ENCODE measurements at regions not wholly inside any gene's neighbourhood (a gene's known extent, or its start where the extent isn't known, plus 50 kb on each side); places are given as distances from the start of the nearest gene placed in this dataset.

DNA sequence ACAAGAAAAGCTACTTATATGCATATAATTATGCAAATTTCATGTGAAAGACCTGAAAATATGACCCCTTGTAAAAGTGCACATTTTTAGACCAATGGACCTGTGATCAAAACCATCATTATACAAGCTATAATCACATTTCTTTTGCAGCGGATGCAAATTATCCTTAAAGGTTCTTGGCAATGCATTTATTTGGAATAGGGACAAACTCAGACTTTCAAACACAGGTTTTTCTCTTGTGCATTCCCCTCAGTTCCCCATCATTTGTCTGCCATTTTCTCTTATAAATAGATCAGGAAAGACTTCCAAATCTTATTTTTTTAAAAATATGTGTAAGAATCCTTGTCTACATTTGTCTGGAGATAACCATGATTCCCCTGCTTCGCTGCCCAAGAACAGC is 954.2 kb upstream of the NRXN1 start:
- H3K27ac ChIP-seq (ENCODE audit: low read depth, low read length) = no peak overlapping the region

DNA sequence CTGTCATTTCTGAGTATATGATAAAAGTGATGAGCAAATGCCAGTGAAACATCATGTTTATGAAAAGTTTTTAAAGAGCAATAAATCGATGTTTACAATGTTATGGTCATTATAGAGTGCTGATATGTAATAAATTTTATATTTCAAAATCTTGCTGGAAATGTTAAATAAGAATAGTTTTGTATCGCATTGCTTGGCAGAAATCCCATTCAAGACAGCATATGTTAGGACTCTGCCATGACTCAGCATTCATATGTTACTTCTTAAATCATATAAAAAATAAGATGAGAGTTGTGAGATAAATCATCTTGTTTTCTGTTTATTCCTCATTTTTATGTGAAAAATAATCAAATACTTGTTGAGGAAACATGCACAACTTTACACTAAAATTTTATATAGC is 949.9 kb upstream of the NRXN1 start:
- Histone ChIP-seq H3K27ac (ENCODE audit: low read depth, low read length) (no peak overlapping the region), H3K27me3 (ENCODE audit: control insufficient read depth, insufficient read depth, low read length, poor library complexity, severe bottlenecking) (no peaks in the 10 kb centered on the region), H3K4me3 (ENCODE audit: low read length) (no peak overlapping the region), H3K4me1 (ENCODE audit: control insufficient read depth, insufficient read depth, low read length) (no peaks in the 10 kb centered on the region), H3K9ac (ENCODE audit: extremely low read depth, low read length, poor library complexity, severe bottlenecking) (no peak overlapping the region), H3K9me3 (ENCODE audit: control insufficient read depth, low read length) (no peaks in the 10 kb centered on the region), H3K36me3 (ENCODE audit: control insufficient read depth, insufficient read depth, low read length) (no peaks in the 10 kb centered on the region)
- no peak overlapping the region for H3K4me3 Mint-ChIP-seq
- H3K9me3 Mint-ChIP-seq = no peaks in the 10 kb centered on the region
- H3K27me3 Mint-ChIP-seq (ENCODE audit: insufficient read depth) = no peaks in the 10 kb centered on the region
- no peak for DNase-seq
- no peak overlapping the region for H3K27ac Mint-ChIP-seq
- 100% methylated on average over 1 of the region's 2 CpGs; no CpG with 5 or more reads in 1 of the 2 experiments for WGBS, 2 experiments (ENCODE audit: insufficient coverage in 1 of 2, insufficient read length in 1 of 2)
- no peaks in the 10 kb centered on the region for H3K4me1 Mint-ChIP-seq
- H3K36me3 Mint-ChIP-seq (ENCODE audit: low read depth) = no peaks in the 10 kb centered on the region
- TF ChIP-seq, protein P1, sequence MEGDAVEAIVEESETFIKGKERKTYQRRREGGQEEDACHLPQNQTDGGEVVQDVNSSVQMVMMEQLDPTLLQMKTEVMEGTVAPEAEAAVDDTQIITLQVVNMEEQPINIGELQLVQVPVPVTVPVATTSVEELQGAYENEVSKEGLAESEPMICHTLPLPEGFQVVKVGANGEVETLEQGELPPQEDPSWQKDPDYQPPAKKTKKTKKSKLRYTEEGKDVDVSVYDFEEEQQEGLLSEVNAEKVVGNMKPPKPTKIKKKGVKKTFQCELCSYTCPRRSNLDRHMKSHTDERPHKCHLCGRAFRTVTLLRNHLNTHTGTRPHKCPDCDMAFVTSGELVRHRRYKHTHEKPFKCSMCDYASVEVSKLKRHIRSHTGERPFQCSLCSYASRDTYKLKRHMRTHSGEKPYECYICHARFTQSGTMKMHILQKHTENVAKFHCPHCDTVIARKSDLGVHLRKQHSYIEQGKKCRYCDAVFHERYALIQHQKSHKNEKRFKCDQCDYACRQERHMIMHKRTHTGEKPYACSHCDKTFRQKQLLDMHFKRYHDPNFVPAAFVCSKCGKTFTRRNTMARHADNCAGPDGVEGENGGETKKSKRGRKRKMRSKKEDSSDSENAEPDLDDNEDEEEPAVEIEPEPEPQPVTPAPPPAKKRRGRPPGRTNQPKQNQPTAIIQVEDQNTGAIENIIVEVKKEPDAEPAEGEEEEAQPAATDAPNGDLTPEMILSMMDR (conservative IDR thresholded peaks at IDR 0.05) = no peak

More for the DNA sequence above, 954.2 kb upstream of the NRXN1 start:
- H3K9me3 ChIP-seq (ENCODE audit: control insufficient read depth, low read length) = no peaks in the 10 kb centered on the region
- H3K27me3 Mint-ChIP-seq (ENCODE audit: insufficient read depth) = no peaks in the 10 kb centered on the region
- TF ChIP-seq, protein P1 (conservative IDR thresholded peaks at IDR 0.05) = no peak
- H3K36me3 ChIP-seq (ENCODE audit: control insufficient read depth, insufficient read depth, low read length) = no peaks in the 10 kb centered on the region
- no peak overlapping the region for H3K4me3 Mint-ChIP-seq
- H3K36me3 Mint-ChIP-seq (ENCODE audit: low read depth) = no peaks in the 10 kb centered on the region
- no peaks in the 10 kb centered on the region for H3K9me3 Mint-ChIP-seq
- H3K27ac Mint-ChIP-seq = no peak overlapping the region
- H3K4me1 ChIP-seq (ENCODE audit: control insufficient read depth, insufficient read depth, low read length) = no peaks in the 10 kb centered on the region
- no peak overlapping the region for H3K4me3 ChIP-seq (ENCODE audit: low read length)
- WGBS, 2 experiments (ENCODE audit: insufficient coverage in 1 of 2, insufficient read length in 1 of 2) = 96% methylated on average over 2 of the region's 2 CpGs; no CpG with 5 or more reads in 1 of the 2 experiments
- H3K27me3 ChIP-seq (ENCODE audit: control insufficient read depth, insufficient read depth, low read length, poor library complexity, severe bottlenecking) = no peaks in the 10 kb centered on the region
- no peak for DNase-seq
- H3K4me1 Mint-ChIP-seq = peaks cover 4% of the 10 kb centered on the region
- H3K9ac ChIP-seq (ENCODE audit: extremely low read depth, low read length, poor library complexity, severe bottlenecking) = no peak overlapping the region

DNA sequence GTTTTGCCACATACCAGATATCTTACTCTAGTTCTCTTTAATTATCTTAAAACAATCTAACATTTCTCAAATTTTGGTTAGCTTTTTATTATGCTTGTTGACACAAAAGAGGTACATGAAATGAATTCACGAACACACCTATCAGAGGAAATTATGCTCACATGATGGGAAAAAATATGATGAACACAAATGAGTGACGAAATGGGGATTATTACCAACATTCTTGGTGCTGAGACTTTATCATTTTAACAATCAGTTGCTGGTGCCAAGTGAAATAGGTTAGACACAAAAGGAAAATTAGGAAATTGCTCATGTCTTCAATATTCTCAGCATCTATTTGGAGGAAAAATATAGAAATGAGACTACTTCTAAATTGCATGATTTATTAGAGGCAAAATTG is 944.7 kb upstream of the NRXN1 start:
- Histone ChIP-seq H3K4me1 (ENCODE audit: control insufficient read depth, insufficient read depth, low read length) (no peaks in the 10 kb centered on the region), H3K9ac (ENCODE audit: extremely low read depth, low read length, poor library complexity, severe bottlenecking) (no peak overlapping the region), H3K36me3 (ENCODE audit: control insufficient read depth, insufficient read depth, low read length) (no peaks in the 10 kb centered on the region), H3K4me3 (ENCODE audit: low read length) (no peak overlapping the region), H3K9me3 (ENCODE audit: control insufficient read depth, low read length) (no peaks in the 10 kb centered on the region), H3K27me3 (ENCODE audit: control insufficient read depth, insufficient read depth, low read length, poor library complexity, severe bottlenecking) (no peaks in the 10 kb centered on the region), H3K27ac (ENCODE audit: low read depth, low read length) (no peak overlapping the region)
- no peak overlapping the region for H3K4me3 Mint-ChIP-seq
- no peaks in the 10 kb centered on the region for H3K36me3 Mint-ChIP-seq (ENCODE audit: low read depth)
- H3K27ac Mint-ChIP-seq = no peak overlapping the region
- TF ChIP-seq, protein P1 (conservative IDR thresholded peaks at IDR 0.05) = no peak
- no peaks in the 10 kb centered on the region for H3K4me1 Mint-ChIP-seq
- DNase-seq = no peak
- no peaks in the 10 kb centered on the region for H3K27me3 Mint-ChIP-seq (ENCODE audit: insufficient read depth)
- peaks cover 2% of the 10 kb centered on the region for H3K9me3 Mint-ChIP-seq
- WGBS, 2 experiments (ENCODE audit: insufficient coverage in 1 of 2, insufficient read length in 1 of 2) = 86 to 89% methylated on average over 1 to 2 of the region's 2 CpGs
